AG04449 (cell line): ENCODE measurements at regions not wholly inside any gene's neighbourhood (a gene's known extent, or its start where the extent isn't known, plus 50 kb on each side); places are given as distances from the start of the nearest gene placed in this dataset.

Experiments
- CTCF ChIA-PET: fragments of 350-600 bp; formaldehyde crosslinking; extraction: SDS; loops from one replicate; lab custom pipeline; 2021; ENCODE audit warnings: antibody characterized with exemption; lab: Yijun Ruan, JAX
- POLR2A ChIA-PET: fragments of 400-600, 350-600 bp; formaldehyde crosslinking; extraction: SDS; loops from one replicate; lab custom pipeline; 2020; ENCODE audit warnings: antibody characterized with exemption, inconsistent platforms; lab: Yijun Ruan, JAX
- DNase-seq: peaks from one replicate; pipeline ENCODE4 v3.0.0-alpha.2; 2010; ENCODE audit warnings: low read depth, low spot score
- H3K4me3 ChIP-seq: 2 replicates; pipeline ENCODE4 v1.5.1; 2011; ENCODE audit warnings: low read depth, mild to moderate bottlenecking, control low read depth, low read length
- CTCF ChIP-seq: IDR thresholded peaks from one replicate; pipeline ENCODE4 v1.5.1; 2011; ENCODE audit warnings: mild to moderate bottlenecking, moderate library complexity, low read length, control low read depth, inconsistent platforms; ENCODE audit not compliant: insufficient read depth; ENCODE audit errors: missing control alignments

DNA sequence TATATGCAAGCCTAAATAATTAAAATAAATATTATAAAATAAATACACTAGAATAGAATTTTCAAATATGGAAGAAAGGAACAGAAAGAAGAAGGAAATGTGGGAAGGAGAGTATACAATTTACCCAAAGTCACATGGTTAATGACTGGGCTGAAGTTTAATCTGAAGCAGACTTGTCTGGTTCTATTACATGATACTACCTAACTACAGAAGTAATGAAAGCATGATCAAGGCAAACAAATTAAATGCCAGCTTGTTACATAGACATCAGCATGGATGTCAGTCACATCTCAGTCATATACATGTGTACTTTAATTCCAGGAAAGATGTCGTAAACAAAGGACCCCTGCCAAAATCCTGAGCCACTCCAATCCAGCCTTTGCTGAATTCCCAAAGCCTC is 1060.8 kb downstream of the CNTNAP5 start:
- CTCF ChIA-PET: no interaction called here
- DNase-seq: no peak
- no peak overlapping the region for H3K4me3 ChIP-seq
- POLR2A ChIA-PET: no interaction called here
- no peak for TF ChIP-seq CTCF

DNA sequence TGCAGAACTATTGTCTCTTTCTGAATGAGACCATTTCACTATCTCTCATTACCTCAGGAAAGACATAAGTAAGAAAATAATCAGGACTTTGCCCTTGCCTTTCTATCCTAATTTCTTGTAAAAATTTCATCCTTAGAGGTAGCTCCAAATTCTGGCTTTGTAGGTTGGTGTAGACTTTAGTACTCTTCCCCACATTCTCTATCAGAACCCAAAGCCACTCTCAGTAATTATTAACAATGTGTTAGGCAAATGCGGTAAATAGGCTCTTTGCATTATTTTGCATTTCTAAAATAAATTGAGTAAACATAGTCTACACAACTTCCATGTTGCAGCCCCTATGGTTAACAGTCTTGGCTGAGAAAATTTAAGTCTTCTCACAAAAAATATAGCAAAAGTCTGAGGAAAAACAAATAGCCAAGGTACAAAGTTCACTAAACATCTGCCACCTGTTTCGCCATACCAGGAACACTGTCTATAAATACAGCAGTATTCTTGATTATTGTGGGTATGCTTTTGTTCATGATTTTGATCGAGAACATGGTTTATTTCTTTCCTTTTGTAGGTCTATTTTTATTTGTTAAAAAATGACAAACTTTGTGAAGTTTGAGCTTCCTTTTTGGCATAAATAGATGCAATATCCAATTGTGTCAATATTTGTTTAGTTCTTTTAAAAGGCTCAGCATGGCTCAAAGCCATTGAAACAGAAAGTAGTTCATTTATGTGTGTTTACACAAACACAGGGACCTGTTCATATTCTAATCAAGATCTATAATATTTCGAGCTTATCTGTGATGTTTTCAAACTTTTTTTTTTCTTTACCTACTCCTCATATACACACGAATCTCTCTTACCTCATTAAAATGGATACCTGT is 1061.5 kb downstream of the CNTNAP5 start:
- CTCF ChIA-PET: no interaction called here
- POLR2A ChIA-PET: no interaction called here
- DNase-seq: no peak
- no peak overlapping the region for H3K4me3 ChIP-seq
- TF ChIP-seq CTCF: no peak

GRCh38 chr2:125092276-125093009 is 1067.4 kb downstream of the CNTNAP5 start:
- no peak overlapping the region for H3K4me3 ChIP-seq
- ChIA-PET CTCF (no interaction called here), POLR2A (no interaction called here)
- no peak for DNase-seq
- TF ChIP-seq CTCF: no peak

- ChIA-PET POLR2A (no interaction called here), CTCF (no interaction called here)
- H3K4me3 ChIP-seq: no peak overlapping the region
- TF ChIP-seq CTCF: no peak
- DNase-seq: no peak
Observed at GRCh38 chr2:125095826-125096225, 1070.7 kb downstream of the CNTNAP5 start.

DNA sequence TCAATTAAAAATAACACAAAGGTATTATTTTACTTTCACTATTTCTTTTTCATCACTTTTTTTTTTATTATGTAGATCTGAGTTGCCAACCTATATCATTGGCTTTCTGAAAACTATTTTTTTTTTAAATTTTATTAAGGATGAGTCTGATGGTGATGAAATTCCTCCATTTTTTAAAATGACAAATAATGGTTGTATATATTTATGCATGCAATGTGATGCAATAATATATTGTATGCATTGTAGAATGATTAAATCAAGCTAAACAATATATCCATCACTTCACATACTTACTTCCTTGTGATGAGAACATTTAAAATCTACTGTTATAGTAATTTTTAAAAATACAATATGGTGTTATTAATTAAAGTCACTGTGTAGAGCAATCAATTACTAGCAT is 1081.6 kb downstream of the CNTNAP5 start:
- no peak for TF ChIP-seq CTCF
- ChIA-PET CTCF (no interaction called here), POLR2A (no interaction called here)
- no peak overlapping the region for H3K4me3 ChIP-seq
- DNase-seq: no peak

- no peak overlapping the region for H3K4me3 ChIP-seq
- POLR2A ChIA-PET: no interaction called here
- no peak for DNase-seq
- no peak for TF ChIP-seq CTCF
- CTCF ChIA-PET: no interaction called here
Observed at GRCh38 chr2:125107446-125107845, 1082.4 kb downstream of the CNTNAP5 start.
